Esophagus squamous epithelium (tissue), 4 donors: ENCODE measurements at regions not wholly inside any gene's neighbourhood (a gene's known extent, or its start where the extent isn't known, plus 50 kb on each side); places are given as distances from the start of the nearest gene placed in this dataset.

Experiments
- POLR2A ChIP-seq, 4 donors: fragments of 450-650 bp; IDR thresholded peaks; one replicate each; pipeline ENCODE4 v1.6.1; 2017; ENCODE audit warnings: antibody characterized with exemption in 4 of 4, mild to moderate bottlenecking in 4 of 4, moderate library complexity in 3 of 4
- TF ChIP-seq, protein P1 (sequence below), 6 experiments: fragments of 450-650 bp in 4 of 6; fragments of 200-600 bp in 2 of 6; sonication (generic) in 2 of 6; IDR thresholded peaks; one replicate each; pipeline ENCODE4 v1.5.1; 2016 to 2019; ENCODE audit warnings: antibody characterized with exemption in 6 of 6, mild to moderate bottlenecking in 4 of 6, moderate library complexity in 4 of 6

DNA sequence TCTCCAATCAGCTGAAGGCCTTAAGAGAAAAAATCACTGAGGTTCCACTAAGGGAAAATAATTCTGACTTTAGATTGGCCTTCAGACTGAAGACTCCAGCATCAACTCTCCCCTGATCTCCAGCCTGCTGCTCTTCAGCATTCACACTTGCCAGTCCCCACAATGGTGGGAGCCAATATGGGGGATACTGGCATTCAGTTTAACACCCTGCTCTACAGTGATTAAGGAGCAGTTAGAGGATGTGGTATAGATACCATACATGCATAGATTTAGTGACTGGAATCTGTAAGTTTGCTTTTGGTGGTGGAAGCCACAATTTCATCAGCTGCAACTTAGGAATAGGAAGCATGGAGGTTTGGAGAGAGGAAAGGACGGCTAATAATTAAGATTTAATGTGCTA, 2017.7 kb upstream of the CDH6 start:
- TF ChIP-seq, protein P1, sequence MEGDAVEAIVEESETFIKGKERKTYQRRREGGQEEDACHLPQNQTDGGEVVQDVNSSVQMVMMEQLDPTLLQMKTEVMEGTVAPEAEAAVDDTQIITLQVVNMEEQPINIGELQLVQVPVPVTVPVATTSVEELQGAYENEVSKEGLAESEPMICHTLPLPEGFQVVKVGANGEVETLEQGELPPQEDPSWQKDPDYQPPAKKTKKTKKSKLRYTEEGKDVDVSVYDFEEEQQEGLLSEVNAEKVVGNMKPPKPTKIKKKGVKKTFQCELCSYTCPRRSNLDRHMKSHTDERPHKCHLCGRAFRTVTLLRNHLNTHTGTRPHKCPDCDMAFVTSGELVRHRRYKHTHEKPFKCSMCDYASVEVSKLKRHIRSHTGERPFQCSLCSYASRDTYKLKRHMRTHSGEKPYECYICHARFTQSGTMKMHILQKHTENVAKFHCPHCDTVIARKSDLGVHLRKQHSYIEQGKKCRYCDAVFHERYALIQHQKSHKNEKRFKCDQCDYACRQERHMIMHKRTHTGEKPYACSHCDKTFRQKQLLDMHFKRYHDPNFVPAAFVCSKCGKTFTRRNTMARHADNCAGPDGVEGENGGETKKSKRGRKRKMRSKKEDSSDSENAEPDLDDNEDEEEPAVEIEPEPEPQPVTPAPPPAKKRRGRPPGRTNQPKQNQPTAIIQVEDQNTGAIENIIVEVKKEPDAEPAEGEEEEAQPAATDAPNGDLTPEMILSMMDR (IDR thresholded peaks at IDR 0.05): no peak
- TF ChIP-seq POLR2A (IDR thresholded peaks at IDR 0.05): no peak
